ENCODE measurements at regions not wholly inside any gene's neighbourhood (a gene's known extent, or its start where the extent isn't known, plus 50 kb on each side); places are given as distances from the start of the nearest gene placed in this dataset.

- Mint-ChIP-seq H3K36me3 (no peaks in the 10 kb centered on the region), H3K9me3 (peaks cover 0 to 3% of the 10 kb centered on the region in 2 donors), H3K27ac (no peak overlapping the region)
- ATAC-seq (no peak), DNase-seq (ENCODE audit: low spot score in 2 of 2) (no peak)
These were observed 525.3 kb upstream of the CELF2 start for GRCh38 chr10:10492420-10492819.

GRCh38 chr10:10493833-10494232, 523.8 kb upstream of the CELF2 start:
- no peak for DNase-seq (ENCODE audit: low spot score in 2 of 2)
- ATAC-seq: no peak
- Mint-ChIP-seq H3K27ac (no peak overlapping the region), H3K36me3 (no peaks in the 10 kb centered on the region), H3K9me3 (peaks cover 10 to 11% of the 10 kb centered on the region in 2 donors)

- peaks cover 10 to 11% of the 10 kb centered on the region in 2 donors for H3K9me3 Mint-ChIP-seq
- H3K27ac Mint-ChIP-seq: no peak overlapping the region
- ATAC-seq (no peak), DNase-seq (ENCODE audit: low spot score in 2 of 2) (no peak)
- peaks cover 0 to 6% of the 10 kb centered on the region in 2 donors for H3K36me3 Mint-ChIP-seq
These were observed 520.4 kb upstream of the CELF2 start for GRCh38 chr10:10497245-10497644.

DNA sequence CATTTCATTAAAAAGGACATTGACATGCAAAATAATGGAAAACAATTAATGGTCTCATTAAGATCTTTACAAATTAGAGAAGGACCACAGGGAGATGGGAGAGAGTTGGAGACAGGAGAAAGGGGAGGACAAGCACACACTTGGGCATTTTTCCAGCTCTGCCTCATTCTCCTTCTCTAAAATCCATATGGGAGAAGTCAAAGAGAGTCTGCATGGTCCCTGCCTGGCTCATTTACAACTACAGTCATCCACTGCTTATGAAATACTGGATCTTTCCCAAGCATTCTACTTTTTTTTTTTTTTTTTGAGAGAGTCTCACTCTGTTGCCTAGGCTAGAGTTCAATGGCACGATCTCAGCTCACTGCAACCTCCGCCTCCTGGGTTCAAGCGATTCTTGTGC, 518.9 kb upstream of the CELF2 start:
- Mint-ChIP-seq H3K36me3 (peaks cover 0 to 6% of the 10 kb centered on the region in 2 donors), H3K27ac (no peak overlapping the region), H3K9me3 (peaks cover 7 to 11% of the 10 kb centered on the region in 2 donors)
- no peak for ATAC-seq
- no peak for DNase-seq (ENCODE audit: low spot score in 2 of 2)

GRCh38 chr10:10499839-10500238, 517.8 kb upstream of the CELF2 start:
- peaks cover 0 to 6% of the 10 kb centered on the region in 2 donors for H3K36me3 Mint-ChIP-seq
- ATAC-seq: peak in 1 of 2 donors; percentile 72
- H3K9me3 Mint-ChIP-seq: peaks cover 7 to 11% of the 10 kb centered on the region in 2 donors
- no peak for DNase-seq (ENCODE audit: low spot score in 2 of 2)
- H3K27ac Mint-ChIP-seq: no peak overlapping the region

- Mint-ChIP-seq H3K27ac (peak overlapping the region in 1 of 2 donors; percentile 13), H3K36me3 (peaks cover 0 to 13% of the 10 kb centered on the region in 2 donors), H3K9me3 (peaks cover 7 to 11% of the 10 kb centered on the region in 2 donors)
- ATAC-seq (peak in 1 of 2 donors; percentile 43), DNase-seq (ENCODE audit: low spot score in 2 of 2) (no peak)
These were observed 516.7 kb upstream of the CELF2 start for GRCh38 chr10:10500937-10501336.

GRCh38 chr10:10503772-10504171, 513.9 kb upstream of the CELF2 start:
- Mint-ChIP-seq H3K9me3 (peaks cover under 1% of the 10 kb centered on the region in 2 donors), H3K36me3 (peaks cover 0 to 19% of the 10 kb centered on the region in 2 donors), H3K27ac (no peak overlapping the region)
- ATAC-seq (no peak), DNase-seq (ENCODE audit: low spot score in 2 of 2) (no peak)

DNA sequence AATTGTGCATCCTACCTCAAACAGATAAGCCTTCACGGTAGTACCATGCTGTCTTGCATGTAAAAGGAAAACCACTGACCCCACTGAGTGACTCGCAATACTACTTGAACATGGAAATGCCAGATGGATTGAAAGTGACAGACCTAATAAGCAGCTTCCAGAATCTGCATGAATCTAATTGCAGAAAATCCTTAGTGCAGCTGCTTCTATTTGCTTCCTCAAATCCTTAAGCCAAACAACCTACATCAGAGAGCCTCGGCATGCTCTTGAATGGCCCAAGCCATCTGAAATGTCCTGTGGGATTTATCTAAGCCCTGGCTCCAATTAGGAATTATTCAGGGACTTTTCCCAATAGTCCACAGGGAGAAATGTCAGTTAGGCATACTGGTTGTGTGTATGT, 509.5 kb upstream of the CELF2 start:
- Mint-ChIP-seq H3K9me3 (no peaks in the 10 kb centered on the region), H3K27ac (no peak overlapping the region), H3K36me3 (peaks cover 7 to 13% of the 10 kb centered on the region in 2 donors)
- ATAC-seq (no peak), DNase-seq (ENCODE audit: low spot score in 2 of 2) (no peak)

DNA sequence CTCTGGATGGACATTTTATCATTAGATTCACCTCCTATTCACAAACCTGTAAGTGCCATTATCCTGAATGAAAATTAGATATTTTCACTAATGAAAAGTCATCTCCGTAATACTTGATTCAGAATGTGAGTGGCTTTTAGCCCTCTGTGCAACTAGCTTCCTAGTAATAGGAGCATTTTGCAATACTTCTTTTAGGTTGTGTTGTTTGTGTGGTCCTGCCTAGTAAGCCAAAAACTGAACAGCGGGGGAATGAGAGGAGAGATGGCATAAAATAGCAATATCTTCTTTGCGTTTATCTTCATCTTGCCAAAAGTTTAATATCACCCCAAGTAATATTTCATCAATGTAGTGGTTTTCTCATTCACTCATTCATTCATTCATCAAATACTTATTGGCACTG, 507.5 kb upstream of the CELF2 start:
- peaks cover 7 to 13% of the 10 kb centered on the region in 2 donors for H3K36me3 Mint-ChIP-seq
- ATAC-seq: no peak
- no peak overlapping the region for H3K27ac Mint-ChIP-seq

DNA sequence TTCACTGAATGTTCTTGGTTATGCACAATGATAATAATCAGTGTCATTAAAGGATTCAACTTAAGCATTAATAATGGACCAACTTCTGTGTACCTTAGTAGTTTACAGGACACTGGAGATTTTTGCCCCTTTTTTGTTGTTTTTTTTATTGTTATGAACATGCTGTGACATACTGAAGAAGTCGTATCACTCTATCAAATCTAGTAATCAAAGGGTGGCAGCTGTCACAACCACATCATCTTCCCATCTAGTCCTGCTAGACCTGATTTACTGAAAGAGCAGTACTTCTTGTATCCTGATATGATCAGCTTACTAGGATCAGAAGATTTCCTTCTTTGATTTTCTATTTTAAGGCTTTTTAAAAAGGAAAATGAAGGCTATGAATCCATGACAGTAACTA, 504.6 kb upstream of the CELF2 start:
- no peak overlapping the region for H3K27ac Mint-ChIP-seq
- DNase-seq (ENCODE audit: low spot score in 2 of 2): no peak
- no peak for ATAC-seq

More for the DNA sequence above, 507.5 kb upstream of the CELF2 start:
- no peaks in the 10 kb centered on the region for H3K9me3 Mint-ChIP-seq
- no peak for DNase-seq (ENCODE audit: low spot score in 2 of 2)

DNA sequence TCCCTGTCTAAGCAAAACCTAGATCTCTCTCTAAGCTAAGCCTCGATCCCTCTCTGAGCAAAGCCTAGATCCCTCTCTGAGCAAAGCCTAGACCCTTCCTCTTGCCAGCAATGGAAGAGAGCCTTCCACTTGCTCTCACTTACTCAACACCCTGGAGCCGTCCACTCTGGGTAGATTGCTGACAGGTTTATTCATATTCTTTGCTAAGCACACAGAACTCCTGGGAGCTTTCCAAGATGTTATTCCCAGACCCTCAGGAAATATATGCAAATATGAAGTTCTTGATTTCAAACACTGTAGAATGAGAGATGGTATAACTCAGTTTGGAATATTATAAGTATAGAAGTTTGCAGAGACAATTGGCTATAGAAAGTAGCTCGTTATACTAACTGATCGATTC, 503.8 kb upstream of the CELF2 start:
- DNase-seq (ENCODE audit: low spot score in 2 of 2) (no peak), ATAC-seq (no peak)
- no peak overlapping the region for H3K27ac Mint-ChIP-seq
- H3K9me3 Mint-ChIP-seq: no peaks in the 10 kb centered on the region
- peaks cover 0 to 7% of the 10 kb centered on the region in 2 donors for H3K36me3 Mint-ChIP-seq

More for the DNA sequence above, 504.6 kb upstream of the CELF2 start:
- Mint-ChIP-seq H3K36me3 (peaks cover 3 to 7% of the 10 kb centered on the region in 2 donors), H3K9me3 (no peaks in the 10 kb centered on the region)

GRCh38 chr10:10514797-10515196, 502.9 kb upstream of the CELF2 start:
- Mint-ChIP-seq H3K27ac (no peak overlapping the region), H3K36me3 (peaks cover 0 to 7% of the 10 kb centered on the region in 2 donors), H3K9me3 (no peaks in the 10 kb centered on the region)
- ATAC-seq (no peak), DNase-seq (ENCODE audit: low spot score in 2 of 2) (no peak)

DNA sequence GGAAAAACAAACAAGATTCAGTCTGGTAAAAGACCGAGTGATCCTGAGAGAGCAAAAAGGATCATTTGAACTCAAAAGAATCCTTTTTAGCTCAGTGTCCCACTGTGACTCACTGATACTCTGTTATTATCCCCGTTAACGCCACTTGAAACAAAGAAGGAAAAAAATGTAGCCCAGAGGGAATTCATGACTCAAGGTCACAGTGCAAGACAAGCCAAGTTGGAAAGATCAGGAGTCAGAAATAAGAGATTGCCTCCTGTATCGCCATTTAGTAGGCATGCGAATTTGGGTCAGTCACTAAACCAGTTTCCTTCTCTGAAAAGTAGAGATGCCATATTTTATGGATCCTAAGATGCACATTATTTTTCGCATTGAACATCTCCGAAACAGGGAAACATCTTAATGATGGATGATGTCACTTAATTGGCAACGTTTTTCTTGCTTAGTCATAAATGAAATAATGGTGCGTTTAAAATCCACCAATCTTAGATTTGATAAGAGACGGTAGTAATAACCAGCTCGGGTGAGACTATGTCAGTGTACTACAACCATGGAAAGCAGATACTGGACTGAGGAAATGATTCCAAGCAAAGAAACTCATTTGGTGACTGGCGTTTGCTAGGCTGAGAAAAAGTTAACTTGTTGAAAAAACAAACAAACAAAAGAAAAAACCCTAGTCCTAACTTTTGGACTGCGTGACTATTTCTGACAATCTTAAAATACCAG, 502.0 kb upstream of the CELF2 start:
- H3K9me3 Mint-ChIP-seq: no peaks in the 10 kb centered on the region
- ATAC-seq (no peak), DNase-seq (ENCODE audit: low spot score in 2 of 2) (no peak)
- H3K36me3 Mint-ChIP-seq: peaks cover 0 to under 1% of the 10 kb centered on the region in 2 donors
- H3K27ac Mint-ChIP-seq: no peak overlapping the region

- H3K27ac Mint-ChIP-seq: no peak overlapping the region
- H3K36me3 Mint-ChIP-seq: no peaks in the 10 kb centered on the region
- DNase-seq (ENCODE audit: low spot score in 2 of 2): no peak
- no peak for ATAC-seq
- peaks cover 0 to 3% of the 10 kb centered on the region in 2 donors for H3K9me3 Mint-ChIP-seq
These were observed 501.1 kb upstream of the CELF2 start for GRCh38 chr10:10516346-10517130.

GRCh38 chr10:10517866-10518265, 499.8 kb upstream of the CELF2 start:
- Mint-ChIP-seq H3K9me3 (peaks cover 0 to 4% of the 10 kb centered on the region in 2 donors), H3K27ac (no peak overlapping the region), H3K36me3 (no peaks in the 10 kb centered on the region)
- ATAC-seq: no peak
- no peak for DNase-seq (ENCODE audit: low spot score in 2 of 2)

- H3K27ac Mint-ChIP-seq: peak overlapping the region in 1 of 2 donors; percentile 24
- peaks cover 0 to 4% of the 10 kb centered on the region in 2 donors for H3K9me3 Mint-ChIP-seq
- no peaks in the 10 kb centered on the region for H3K36me3 Mint-ChIP-seq
These were observed 498.0 kb upstream of the CELF2 start for GRCh38 chr10:10519674-10520073.

More at GRCh38 chr10:10519674-10520073, 498.0 kb upstream of the CELF2 start:
- ATAC-seq (no peak), DNase-seq (ENCODE audit: low spot score in 2 of 2) (no peak)

Data from activated naive CD4-positive, alpha-beta T cell treated with anti-CD3 and anti-CD28 coated beads, Interleukin-2, amount 50 U/mL, for 72 hours (primary cell).